KMS-11 (cell line): ENCODE measurements at regions not wholly inside any gene's neighbourhood (a gene's known extent, or its start where the extent isn't known, plus 50 kb on each side); places are given as distances from the start of the nearest gene placed in this dataset.

Experiments used
- H2AFZ ChIP-seq: fragments of 200-600 bp; sonication (generic); 2 replicates; pipeline ENCODE4 v1.6.1; 2016; ENCODE audit warnings: antibody characterized with exemption, mixed run types, low read depth
- H3K27ac ChIP-seq: fragments of 200-600 bp; sonication (generic); 2 replicates; pipeline ENCODE4 v1.6.1; 2016; ENCODE audit warnings: mild to moderate bottlenecking, mixed run types
- H3K27me3 ChIP-seq: fragments of 200-600 bp; sonication (generic); 2 replicates; pipeline ENCODE4 v1.6.1; 2017; ENCODE audit warnings: mild to moderate bottlenecking, low read depth, mixed run types, moderate library complexity; ENCODE audit not compliant: insufficient read depth
- H3K36me3 ChIP-seq: fragments of 200-600 bp; sonication (generic); 2 replicates; pipeline ENCODE4 v1.6.1; 2017; ENCODE audit warnings: mild to moderate bottlenecking, mixed run types; ENCODE audit not compliant: insufficient read depth
- H3K4me1 ChIP-seq: fragments of 200-600 bp; sonication (generic); 2 replicates; pipeline ENCODE4 v1.6.1; 2016; ENCODE audit warnings: mild to moderate bottlenecking, low read depth, mixed run types; ENCODE audit not compliant: poor library complexity, severe bottlenecking
- H3K4me2 ChIP-seq: fragments of 200-600 bp; sonication (generic); 2 replicates; pipeline ENCODE4 v1.7.0; 2016; ENCODE audit warnings: mild to moderate bottlenecking, mixed run types
- H3K4me3 ChIP-seq: fragments of 200-600 bp; sonication (generic); IDR thresholded peaks from 2 replicates; pipeline ENCODE4 v1.6.1; 2017; ENCODE audit warnings: low read depth, low read length, mixed read lengths; ENCODE audit not compliant: insufficient read depth
- H3K79me2 ChIP-seq: fragments of 200-600 bp; sonication (generic); 2 replicates; pipeline ENCODE4 v1.6.1; 2016; ENCODE audit warnings: low read depth, mixed run types; ENCODE audit not compliant: insufficient read depth
- H3K9ac ChIP-seq: fragments of 200-600 bp; sonication (generic); 2 replicates; pipeline ENCODE4 v1.6.1; 2016; ENCODE audit warnings: mild to moderate bottlenecking, mixed run types
- H4K20me1 ChIP-seq: fragments of 200-600 bp; sonication (generic); 2 replicates; pipeline ENCODE4 v1.6.1; 2016; ENCODE audit warnings: mild to moderate bottlenecking, mixed run types; ENCODE audit not compliant: insufficient read depth
- TF ChIP-seq, protein P1 (sequence below): fragments of 200-600 bp; sonication (generic); conservative IDR thresholded peaks from 2 replicates; pipeline ENCODE4 v1.6.1; 2017; ENCODE audit warnings: low read depth, mild to moderate bottlenecking, antibody characterized with exemption, low read length, moderate library complexity, mixed read lengths

DNA sequence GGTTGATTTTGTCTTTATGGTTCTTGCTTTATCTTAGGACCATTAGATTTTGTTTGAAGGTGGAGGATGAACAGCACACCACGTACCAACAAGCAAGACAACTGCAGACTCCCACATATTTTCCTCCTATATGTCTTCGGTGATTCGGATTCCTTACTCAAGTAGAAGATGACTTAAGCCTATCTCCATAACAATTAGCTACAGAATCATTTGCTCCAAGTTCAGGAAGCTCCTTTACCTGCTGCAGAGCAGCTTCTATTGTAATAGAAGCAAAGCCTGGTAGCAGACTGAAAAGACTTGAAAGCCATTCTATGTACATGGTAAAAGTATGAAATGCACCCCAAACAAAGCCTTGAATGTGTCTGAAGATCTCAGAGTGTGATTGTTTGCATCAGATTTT, 229.0 kb downstream of the SOX2 start:
- TF ChIP-seq, protein P1, sequence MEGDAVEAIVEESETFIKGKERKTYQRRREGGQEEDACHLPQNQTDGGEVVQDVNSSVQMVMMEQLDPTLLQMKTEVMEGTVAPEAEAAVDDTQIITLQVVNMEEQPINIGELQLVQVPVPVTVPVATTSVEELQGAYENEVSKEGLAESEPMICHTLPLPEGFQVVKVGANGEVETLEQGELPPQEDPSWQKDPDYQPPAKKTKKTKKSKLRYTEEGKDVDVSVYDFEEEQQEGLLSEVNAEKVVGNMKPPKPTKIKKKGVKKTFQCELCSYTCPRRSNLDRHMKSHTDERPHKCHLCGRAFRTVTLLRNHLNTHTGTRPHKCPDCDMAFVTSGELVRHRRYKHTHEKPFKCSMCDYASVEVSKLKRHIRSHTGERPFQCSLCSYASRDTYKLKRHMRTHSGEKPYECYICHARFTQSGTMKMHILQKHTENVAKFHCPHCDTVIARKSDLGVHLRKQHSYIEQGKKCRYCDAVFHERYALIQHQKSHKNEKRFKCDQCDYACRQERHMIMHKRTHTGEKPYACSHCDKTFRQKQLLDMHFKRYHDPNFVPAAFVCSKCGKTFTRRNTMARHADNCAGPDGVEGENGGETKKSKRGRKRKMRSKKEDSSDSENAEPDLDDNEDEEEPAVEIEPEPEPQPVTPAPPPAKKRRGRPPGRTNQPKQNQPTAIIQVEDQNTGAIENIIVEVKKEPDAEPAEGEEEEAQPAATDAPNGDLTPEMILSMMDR = no peak
- no peaks in the 10 kb centered on the region for H3K36me3 ChIP-seq
- no peaks in the 10 kb centered on the region for H3K4me1 ChIP-seq
- no peak overlapping the region for H3K27ac ChIP-seq
- H3K9ac ChIP-seq = no peak overlapping the region
- no peak overlapping the region for H2AFZ ChIP-seq
- H4K20me1 ChIP-seq = no peaks in the 10 kb centered on the region
- no peak overlapping the region for H3K4me3 ChIP-seq
- no peak overlapping the region for H3K4me2 ChIP-seq
- H3K79me2 ChIP-seq = no peaks in the 10 kb centered on the region
- no peaks in the 10 kb centered on the region for H3K27me3 ChIP-seq

DNA sequence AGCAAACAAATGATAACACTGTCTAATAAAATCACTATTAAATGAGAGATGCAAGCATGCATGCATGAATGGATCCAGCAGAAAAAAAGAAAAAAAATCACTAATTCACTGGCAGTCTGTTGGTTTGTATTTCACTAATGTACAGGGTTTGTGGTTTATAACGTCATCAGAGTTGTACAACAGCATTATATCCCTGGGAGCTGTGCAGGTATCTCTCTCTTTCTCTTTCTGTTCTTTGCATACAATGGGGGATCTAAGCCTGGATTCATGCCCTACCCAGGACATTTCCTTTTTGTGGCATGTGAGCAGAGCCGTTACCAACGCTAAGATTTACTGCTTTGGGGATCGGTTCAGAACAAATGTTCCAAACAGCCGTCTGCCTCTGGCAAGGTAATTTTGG, 229.5 kb downstream of the SOX2 start:
- Histone ChIP-seq H3K4me2 (no peak overlapping the region), H3K4me1 (no peaks in the 10 kb centered on the region), H3K27ac (no peak overlapping the region), H3K4me3 (no peak overlapping the region), H2AFZ (no peak overlapping the region), H4K20me1 (no peaks in the 10 kb centered on the region), H3K9ac (no peak overlapping the region), H3K36me3 (no peaks in the 10 kb centered on the region), H3K79me2 (no peaks in the 10 kb centered on the region), H3K27me3 (no peaks in the 10 kb centered on the region)
- TF ChIP-seq, protein P1 = no peak

DNA sequence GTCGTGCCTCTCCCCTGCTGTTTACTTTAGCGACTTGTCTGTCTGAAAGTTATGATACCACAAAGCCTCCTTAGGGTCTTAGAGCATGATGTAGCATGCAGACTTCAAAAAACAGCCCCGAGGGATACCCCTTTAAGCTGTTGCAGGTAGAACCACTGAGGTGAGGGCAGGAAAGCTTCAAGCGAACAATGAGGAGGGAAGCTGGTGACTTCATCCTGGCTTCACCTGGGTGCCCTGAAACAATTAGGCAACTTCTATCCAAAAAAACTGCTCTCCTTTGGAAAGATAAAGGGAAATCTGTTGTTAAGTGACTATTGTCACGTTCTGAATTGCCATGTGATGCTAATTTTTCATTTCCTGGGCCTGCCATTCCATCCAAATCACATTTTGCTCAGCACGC, 231.6 kb downstream of the SOX2 start:
- H3K27ac ChIP-seq = no peak overlapping the region
- H2AFZ ChIP-seq = no peak overlapping the region
- no peak overlapping the region for H3K9ac ChIP-seq
- H3K27me3 ChIP-seq = no peaks in the 10 kb centered on the region
- no peaks in the 10 kb centered on the region for H3K4me1 ChIP-seq
- TF ChIP-seq, protein P1 = no peak
- no peaks in the 10 kb centered on the region for H4K20me1 ChIP-seq
- no peak overlapping the region for H3K4me3 ChIP-seq
- no peaks in the 10 kb centered on the region for H3K36me3 ChIP-seq
- no peak overlapping the region for H3K4me2 ChIP-seq
- no peaks in the 10 kb centered on the region for H3K79me2 ChIP-seq

DNA sequence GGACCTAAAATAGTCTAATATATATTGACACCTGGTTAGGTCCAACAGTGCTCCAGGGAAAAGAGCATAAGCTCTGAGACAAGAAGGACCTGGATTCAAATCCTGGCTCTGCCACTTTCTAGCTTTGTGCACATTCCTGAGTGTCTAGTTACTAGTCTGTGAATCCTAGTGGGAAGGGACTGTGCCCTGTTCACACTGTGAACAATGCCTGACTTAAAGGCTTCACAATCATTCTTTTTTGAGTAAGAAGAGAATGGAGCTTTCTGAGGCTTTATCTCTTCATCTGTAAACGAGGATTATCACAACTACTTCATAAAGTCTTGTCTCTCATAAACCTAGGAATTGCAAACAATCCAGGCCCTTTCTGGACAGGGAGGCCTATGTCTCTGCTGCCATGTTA, 235.9 kb downstream of the SOX2 start:
- no peaks in the 10 kb centered on the region for H3K79me2 ChIP-seq
- no peak overlapping the region for H3K27ac ChIP-seq
- H3K4me2 ChIP-seq = no peak overlapping the region
- TF ChIP-seq, protein P1 = no peak
- no peaks in the 10 kb centered on the region for H4K20me1 ChIP-seq
- H3K36me3 ChIP-seq = no peaks in the 10 kb centered on the region
- no peaks in the 10 kb centered on the region for H3K27me3 ChIP-seq
- no peak overlapping the region for H3K9ac ChIP-seq
- H3K4me1 ChIP-seq = no peaks in the 10 kb centered on the region
- no peak overlapping the region for H2AFZ ChIP-seq
- no peak overlapping the region for H3K4me3 ChIP-seq

DNA sequence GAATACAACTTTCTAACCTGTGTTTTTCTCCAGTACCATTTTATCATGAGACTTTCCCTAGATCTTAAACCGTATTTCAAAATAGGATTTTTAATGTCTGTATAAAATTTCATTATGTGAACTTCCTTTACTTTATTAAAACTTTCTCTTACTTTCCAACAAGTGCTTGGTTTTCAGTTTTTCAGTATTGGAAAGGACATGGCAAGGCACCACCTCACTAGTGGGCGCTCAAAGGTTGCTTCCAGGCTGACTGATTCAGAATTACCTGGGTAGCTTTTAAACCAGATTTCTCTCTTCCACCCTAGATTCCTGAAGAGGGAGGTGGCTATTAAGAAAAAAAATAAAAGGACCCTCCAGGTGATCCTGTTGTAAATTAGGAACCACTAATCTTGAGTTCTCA, 236.6 kb downstream of the SOX2 start:
- no peaks in the 10 kb centered on the region for H4K20me1 ChIP-seq
- H3K36me3 ChIP-seq = no peaks in the 10 kb centered on the region
- H3K27me3 ChIP-seq = no peaks in the 10 kb centered on the region
- no peak overlapping the region for H2AFZ ChIP-seq
- H3K4me3 ChIP-seq = no peak overlapping the region
- no peak overlapping the region for H3K4me2 ChIP-seq
- H3K9ac ChIP-seq = no peak overlapping the region
- no peaks in the 10 kb centered on the region for H3K4me1 ChIP-seq
- TF ChIP-seq, protein P1 = no peak
- H3K27ac ChIP-seq = no peak overlapping the region
- H3K79me2 ChIP-seq = no peaks in the 10 kb centered on the region
